ENCODE measurements at regions not wholly inside any gene's neighbourhood (a gene's known extent, or its start where the extent isn't known, plus 50 kb on each side); places are given as distances from the start of the nearest gene placed in this dataset.
"Not testable (repeated sequence)": the region's sequence is repeated elsewhere in the genome, so short reads cannot be mapped to it uniquely, and the experiment has no call there.

DNA sequence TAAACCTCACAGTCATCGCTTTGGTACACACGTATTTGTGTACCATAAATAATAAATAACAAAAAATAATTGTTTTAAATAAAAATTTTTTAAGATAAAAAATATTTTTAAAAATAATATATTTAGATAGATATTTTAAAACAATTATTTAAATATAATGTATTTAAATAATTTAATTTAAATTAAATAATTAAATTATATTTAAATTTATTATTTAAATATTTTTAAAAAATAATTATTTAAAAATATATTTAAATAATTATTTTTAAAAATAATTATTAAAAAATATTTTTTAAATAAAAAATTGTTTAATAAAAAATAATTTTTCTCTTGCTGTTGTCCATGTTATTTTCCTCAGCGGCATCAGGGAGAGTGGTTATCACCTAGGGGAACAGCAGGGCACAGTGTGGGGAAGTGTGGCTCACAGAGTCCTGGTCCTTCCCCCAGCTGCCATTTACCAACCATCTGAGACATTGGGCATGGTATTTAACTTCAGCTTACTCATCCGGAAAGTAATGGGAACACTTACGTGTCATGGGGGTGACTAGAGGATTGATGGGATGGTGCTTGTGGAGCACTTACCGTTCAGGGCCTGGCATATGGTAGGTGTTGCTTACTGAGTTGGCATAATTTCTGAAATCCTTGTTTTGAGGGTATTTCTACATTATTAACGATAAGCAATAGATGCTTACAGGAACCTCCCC lies 92.9 kb upstream of the TSPAN2 start:
- DNase-seq (ENCODE audit: low spot score): no peak

DNA sequence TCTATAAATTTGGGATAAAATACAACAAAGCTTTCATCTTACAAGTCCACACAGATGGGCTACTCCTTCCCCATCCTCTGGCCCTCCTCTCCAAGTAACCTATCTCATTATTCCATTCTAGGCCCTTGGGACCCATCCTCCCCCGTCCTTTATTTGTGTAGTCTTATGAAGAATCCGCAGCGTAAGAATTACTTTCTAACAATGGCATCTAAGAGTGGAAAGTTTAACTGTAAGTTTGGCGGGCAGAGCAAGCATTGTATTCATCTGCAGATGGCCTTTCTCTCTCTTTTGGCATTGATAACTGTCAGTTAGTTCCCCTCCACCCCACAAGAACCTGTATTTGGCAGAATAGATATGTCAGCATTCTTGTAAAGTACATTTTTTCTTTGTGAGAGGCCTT lies 91.9 kb upstream of the TSPAN2 start:
- DNase-seq (ENCODE audit: low spot score): no peak

DNA sequence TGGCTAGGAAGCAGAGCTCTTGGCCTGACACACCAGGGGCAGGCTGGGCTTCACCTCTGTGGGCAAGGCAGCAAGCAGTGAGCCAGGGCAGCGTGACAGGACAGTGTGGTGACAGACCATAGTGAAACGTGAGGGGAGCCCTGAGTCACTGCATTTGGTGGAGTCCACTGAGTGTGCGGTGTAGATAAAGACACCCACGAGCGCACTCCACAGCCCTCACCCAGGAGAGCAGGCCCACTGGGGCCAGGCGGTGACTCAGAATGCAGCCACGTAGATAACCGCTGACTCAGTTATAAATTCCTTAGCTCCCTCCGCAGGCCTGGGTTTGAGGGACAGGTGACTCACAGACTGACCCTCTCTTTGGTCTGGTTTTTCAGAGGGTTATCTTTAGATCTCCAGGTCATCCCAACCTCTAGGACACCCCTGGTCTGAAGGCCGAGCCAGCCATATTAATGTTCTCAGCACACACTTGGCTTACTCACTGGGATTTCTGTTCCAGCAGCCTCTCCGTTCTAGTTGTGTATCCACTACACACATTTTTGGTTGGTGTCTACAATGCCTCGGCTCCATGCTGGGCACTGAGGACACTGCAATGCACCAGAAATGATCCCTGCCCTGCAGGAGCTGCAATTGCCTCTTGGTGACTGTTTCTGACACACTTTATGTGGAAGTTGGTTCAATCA lies 90.2 kb upstream of the TSPAN2 start:
- peak; percentile 88 for DNase-seq (ENCODE audit: low spot score)

DNA sequence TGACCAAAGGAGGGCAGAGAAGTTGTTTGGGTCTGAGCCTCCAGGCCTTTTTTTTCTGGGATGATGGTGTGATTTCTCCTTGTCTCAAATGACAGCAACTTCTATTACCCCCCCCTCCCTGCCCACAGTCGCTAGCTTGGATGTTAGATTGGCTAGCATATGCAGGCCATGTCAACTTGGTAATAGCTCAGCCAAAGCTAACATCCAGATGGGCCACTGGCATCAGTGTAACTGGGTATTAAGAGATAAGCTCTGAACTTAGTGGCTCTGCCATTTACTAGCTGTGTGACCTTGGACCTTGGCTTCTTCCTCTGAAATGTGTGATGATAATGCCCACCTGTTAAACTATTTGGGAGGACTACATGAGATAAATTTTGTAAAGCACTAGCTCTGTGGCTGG lies 86.9 kb upstream of the TSPAN2 start:
- no peak for DNase-seq (ENCODE audit: low spot score)

DNA sequence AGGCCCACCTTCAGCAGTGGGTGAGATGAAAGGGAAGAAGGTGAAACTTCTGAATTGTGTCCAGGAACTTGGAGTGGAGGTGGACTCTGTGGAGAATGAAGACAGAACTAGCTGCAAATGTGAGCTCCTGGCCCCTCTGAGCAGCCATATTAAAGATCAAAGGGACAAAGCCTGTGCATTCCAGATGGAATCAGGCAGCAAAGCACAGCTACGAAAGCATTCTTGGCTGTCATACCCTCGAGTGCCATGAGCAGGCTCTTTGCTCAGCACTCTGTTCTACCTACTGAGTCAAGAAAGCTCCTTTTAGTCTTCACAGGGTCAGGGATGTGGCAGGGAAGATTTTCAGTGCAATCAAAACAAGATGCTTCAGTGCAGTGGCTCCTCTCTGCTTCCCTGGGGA lies 86.3 kb upstream of the TSPAN2 start:
- DNase-seq (ENCODE audit: low spot score): no peak

DNA sequence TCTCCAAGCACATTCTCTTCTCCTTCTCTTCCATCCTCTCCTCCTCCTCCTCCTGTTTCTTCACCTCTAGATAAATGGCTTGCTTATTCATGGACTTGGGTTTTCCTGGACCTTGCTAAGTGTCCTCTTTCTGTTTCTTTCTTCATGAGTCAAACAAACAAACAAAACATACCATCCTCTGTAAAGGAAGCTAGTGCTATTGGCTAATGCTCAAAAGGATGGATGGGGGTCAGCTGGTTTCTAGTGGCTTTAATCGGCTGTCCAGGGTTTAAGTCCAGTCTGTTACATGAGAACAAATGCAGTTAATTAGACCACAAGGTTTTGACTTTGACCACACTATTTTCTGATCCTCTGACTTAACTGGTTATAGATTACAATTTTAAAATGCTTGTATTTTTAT lies 83.8 kb upstream of the TSPAN2 start:
- DNase-seq (ENCODE audit: low spot score): no peak

DNA sequence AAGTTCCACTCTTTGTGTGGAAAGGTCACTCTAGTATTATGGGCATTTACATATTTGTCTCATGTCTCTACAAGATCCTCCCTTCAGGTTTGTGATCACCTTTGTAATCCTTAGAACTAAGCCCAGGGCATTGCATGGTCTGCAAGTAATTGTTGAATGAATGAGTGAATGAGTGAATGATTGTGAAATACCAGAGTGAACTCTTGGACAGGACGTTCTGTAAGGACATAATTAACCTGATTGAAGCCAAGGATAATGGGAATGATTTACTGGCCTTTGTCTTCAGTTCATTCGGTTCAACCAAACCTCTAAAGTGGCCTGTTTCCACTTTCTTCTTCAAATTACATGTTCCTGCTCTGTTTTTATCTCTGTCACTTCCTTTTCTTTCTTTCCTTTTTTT lies 83.0 kb upstream of the TSPAN2 start:
- DNase-seq (ENCODE audit: low spot score): no peak

DNA sequence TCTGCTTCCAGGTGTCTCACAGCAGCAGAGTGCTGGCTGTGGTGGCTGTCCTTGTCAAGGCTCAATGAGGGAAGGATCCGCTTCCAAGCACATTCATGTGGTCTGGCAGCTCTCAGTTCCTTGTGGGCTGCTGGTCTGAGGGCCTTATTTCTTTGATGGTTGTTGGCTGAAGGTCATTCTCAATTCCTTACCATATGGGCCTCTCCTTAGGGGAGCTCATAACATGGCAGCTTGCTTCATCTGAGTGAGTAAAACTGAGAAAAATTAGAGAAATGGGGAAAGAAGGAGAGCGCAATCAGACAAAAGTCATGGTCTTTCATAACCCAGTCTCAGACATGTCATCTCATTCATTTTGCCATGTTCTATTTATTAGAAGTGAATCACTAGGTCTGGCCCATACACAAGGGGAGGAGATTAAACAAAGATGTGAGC lies 81.7 kb upstream of the TSPAN2 start:
- peak; percentile 46 for DNase-seq (ENCODE audit: low spot score)

DNA sequence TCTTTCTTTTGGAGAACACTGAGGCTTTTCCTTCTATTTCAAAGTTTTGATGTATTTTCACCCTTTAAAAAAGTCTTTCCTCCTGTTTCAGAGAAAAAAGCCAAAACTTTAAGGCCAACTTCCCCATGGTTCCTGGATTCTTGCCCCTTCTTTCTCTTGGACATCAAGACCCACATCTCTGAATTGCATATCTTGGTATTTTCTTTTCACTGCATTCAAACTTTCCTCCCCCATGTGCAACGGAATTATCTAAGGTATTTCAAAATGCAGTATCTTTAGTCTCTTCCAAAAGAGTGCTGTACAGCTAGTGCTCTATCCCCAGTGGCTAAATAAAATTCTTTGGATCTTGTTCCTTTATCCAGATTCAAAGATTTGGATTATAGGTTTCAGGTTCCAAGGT lies 81.1 kb upstream of the TSPAN2 start:
- no peak for DNase-seq (ENCODE audit: low spot score)

DNA sequence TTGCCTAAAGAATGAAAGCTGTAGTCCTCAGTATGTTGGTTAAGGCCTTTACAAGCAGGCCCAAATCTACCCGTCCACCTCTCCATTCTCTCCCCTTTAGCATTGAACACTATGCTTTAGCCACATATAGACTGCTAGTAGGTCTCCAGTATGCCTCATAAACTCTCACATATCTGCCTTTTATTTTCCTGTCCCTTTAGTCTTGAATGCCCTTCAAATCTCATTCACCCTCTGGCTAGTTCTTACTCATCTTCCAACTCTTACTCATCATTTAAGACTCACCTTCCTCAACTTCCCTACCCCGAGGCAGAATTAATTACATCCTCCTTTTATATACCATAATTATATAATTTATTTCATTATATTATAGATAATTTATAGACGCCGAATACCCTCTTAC lies 78.7 kb upstream of the TSPAN2 start:
- no peak for DNase-seq (ENCODE audit: low spot score)

DNA sequence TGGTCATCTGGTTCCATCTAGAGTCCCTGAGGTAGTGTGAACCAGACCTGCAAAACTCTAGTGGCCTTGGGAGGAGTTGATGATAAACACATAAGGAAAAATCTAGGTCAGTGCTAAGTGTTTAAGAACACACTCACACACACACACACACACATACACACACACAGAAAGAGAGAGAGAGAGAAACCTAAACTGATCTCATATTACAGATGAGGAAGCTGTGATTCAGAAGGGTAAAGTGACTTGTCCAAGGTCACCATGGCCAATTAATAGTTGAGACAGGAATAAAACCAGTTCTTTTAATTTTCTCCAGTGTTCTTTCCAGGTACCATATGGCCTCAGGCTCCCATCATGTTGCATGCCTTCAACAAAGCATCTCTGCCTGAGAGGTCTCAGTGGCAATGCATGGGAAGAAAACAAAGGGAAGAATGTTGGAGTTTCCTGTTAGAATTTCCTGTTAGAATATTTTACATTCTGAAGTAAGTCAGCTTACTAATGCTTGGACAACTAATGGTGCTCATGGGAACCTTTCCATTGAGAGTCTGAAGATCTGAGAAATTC lies 77.3 kb upstream of the TSPAN2 start:
- no peak for DNase-seq (ENCODE audit: low spot score)

DNA sequence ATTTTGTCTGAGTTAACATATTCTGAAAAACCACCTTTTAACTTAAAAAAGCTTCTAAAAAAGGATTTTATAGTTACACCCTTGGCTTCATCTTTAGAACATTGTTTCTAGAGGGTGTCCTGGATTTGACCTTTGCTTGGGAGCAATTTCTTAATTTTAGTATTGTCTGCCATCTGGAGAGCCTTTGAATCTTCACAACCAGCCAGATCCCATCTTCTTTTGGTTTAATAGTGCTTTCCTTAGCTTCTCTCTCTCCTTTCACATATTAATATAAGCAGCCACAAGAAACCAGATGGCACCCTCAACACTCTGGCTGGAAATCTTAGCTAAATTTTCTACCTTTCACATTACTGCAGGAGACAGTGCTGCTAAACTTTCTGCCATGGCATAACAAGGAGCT lies 76.5 kb upstream of the TSPAN2 start:
- no peak for DNase-seq (ENCODE audit: low spot score)

DNA sequence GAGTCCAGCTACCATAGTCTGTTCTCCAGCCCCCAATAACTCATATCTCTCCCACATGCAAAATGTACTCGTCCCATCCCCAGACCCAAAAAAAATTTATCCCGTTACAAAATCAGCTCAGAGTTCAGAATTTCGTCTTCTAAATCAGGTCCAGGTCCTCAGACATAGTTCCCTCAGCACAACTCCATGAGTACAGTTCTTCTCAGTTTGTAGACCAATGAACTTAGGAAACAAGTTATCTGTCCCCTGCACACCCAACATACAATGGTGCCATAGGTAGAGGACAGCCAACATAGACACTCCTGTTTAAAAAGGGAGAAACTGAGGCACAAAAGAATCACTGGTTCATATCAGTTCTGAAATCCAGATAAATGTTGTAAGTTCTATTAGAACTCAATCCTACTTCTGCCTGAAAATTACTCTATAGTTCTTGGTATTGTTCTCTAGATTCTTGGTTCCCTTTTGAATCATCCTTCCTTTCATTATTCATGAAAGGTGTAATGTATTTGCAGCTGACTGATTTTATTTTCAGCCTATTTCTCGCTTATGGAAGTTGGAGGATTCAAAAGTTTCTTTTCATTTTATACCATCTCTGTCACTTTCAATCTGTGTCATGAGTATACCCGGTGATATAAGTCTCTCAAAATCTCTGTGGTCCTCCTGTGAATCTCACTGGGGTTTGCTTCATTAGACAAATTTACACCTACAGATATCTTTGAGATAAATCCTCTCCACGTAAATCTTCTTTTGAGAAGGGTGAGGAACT lies 75.8 kb upstream of the TSPAN2 start:
- no peak for DNase-seq (ENCODE audit: low spot score)

DNA sequence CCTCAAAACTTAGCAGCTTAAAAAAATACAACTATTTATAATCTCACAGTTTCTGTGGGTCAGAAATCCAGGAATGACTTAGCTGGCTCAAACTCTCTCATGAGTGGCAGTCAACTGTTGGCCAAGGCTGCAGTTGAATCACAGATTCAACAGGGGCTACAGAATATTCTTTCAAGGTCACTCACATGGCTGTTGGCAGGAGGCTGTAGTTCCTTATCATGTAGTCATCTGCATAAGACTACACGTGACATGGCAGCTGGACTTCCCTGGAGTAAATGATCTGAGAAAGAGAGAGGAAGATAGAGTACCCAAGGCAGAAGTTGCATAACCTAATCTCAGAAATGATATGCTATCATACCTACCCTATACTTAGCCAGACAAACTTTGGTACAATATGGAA lies 75.2 kb upstream of the TSPAN2 start:
- DNase-seq (ENCODE audit: low spot score): no peak

DNA sequence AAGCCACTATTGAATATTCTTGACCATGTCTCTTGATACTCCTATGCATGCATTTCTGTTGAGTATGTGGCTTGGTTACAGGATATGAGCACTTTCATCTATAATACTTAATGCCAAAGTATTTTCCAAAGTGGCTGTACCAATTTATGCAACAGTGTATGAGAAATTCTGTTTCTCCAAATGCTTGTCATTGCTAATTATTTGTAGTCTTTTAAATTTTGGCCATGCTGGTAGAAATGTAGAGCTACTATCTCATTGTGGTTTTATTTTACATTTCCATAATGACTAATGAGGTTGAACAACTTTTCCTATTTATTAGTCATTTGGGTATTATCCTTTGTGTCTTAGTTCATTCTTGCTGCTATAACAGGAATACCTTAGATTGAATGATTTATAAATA lies 71.4 kb upstream of the TSPAN2 start:
- no peak for DNase-seq (ENCODE audit: low spot score)

DNA sequence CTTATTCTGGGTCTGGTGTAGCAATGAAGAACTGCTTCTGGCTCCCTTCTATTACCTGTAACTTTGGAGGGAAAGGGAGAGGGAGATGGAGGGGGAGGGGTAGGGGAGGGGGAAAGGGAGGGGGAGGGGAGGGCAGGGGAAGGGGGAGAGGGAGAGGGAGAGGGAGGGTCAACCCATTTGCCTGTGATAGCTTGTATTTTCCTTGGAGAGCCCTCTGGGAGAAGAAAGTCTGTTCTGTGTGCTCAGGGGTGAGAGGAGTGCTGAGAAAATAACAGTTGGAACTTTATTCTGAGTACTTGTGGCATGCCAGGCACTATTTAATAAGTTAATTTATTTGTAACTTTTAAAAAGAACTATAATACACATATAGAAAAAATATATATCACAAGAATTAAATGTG lies 70.7 kb upstream of the TSPAN2 start:
- no peak for DNase-seq (ENCODE audit: low spot score)

DNA sequence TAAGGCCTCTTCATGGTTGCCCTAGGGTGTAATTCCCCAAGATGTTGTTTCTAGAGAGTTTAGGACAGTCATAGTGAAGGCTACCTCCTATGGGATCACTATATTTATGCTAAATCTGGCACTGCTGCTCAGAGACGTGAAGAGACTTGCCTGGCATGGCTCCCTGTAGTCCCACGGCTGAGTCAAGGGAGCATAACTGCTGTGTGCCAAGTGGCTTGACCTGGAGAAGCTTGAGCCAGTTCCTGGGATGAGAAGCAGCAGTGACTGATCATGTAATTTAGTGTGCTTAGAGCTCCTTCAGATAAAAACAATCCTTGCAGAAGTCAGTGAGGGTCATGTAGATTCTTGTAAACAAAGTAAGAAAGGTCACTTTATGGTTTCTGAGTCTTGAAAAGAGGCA lies 68.9 kb upstream of the TSPAN2 start:
- peak; percentile 49 for DNase-seq (ENCODE audit: low spot score)

DNA sequence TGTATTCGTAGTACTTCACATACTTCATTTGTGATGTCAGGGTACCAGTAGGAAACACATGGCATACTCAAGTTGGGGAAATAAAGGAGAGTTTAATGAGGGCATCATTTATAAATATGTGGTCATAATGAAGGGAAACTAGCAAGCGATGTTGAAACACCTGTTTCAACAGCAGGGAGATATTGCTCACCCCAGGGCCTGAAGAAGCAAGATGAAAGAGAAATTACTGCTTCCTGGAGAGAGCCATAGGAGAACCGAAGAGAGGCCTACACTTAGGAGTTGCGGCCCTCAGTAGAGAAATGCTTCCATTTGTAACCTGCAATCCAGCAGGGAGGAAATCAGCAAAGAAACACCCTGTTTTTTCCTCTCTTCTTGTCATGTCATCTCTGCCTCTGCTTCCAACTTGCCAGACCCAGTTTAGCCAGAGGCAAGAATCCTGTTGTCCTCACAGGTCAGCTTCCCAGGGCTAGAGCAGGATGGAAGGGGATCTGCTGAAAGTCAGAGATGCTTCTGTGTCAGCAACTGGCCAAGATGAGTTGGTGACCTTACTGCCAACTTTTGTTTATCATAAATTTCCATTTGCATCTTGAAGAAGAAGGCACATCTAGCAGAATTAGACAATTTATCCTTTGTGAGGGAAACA lies 67.6 kb upstream of the TSPAN2 start:
- DNase-seq (ENCODE audit: low spot score): no peak

DNA sequence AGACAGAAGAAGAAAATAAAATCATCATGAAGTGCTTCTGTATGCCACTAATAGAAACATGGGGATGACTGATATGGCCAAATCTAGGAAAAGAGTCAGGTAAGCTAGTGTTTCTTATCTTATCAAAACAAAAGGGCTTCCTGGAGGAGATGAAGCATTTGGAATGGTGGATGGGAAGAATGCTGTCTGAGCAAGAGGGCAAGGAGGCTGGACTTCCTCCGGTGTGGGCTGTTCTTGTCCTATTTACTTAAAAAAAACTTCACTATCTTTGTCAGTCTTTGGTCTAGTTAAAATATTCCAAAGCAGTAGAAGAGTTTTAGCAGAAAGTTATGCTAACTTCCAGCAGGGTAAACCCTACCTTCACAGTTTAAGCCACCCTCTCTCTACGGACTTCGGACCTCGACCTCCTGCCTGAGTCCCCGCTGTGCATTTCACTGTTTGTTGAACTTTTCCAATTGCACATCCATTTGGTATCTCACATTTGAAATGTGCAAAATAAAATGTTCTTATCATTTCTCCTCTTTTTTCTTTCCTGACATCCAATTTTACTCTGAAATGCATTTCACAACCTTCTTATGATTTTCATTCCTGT lies 64.8 kb upstream of the TSPAN2 start:
- no peak for DNase-seq (ENCODE audit: low spot score)

DNA sequence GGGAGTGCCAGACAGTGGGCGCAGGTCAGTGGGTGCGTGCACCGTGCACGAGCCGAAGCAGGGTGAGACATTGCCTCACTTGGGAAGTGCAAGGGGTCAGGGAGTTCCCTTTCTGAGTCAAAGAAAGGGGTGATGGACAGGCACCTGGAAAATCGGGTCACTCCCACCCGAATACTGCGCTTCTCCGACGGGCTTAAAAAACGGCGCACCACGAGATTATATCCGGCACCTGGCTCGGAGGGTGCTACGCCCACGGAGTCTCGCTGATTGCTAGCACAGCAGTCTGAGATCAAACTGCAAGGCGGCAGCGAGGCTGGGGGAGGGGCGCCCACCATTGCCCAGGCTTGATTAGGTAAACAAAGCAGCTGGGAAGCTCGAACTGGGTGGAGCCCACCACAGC lies 58.6 kb upstream of the TSPAN2 start:
- DNase-seq (ENCODE audit: low spot score): not testable (repeated sequence)

DNA sequence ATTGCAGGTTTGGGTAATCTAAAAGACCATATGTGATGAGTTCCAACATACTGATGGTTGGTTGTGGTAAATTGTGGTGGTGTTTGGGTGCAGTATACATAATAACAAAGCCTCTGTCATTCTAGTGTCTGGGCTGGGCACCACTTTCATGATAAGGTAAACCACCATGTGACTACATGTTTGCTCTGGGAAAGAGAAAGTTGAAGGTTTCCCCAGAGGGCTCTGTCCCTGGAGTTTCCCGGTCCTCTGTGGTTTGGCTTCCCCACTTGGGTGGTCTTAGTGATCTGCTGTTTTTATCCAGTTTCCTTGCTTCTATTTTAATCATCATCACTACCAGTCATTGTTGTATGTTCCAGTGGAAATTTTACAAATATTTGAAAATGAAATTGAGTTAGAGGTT lies 55.9 kb upstream of the TSPAN2 start:
- DNase-seq (ENCODE audit: low spot score): no peak

DNA sequence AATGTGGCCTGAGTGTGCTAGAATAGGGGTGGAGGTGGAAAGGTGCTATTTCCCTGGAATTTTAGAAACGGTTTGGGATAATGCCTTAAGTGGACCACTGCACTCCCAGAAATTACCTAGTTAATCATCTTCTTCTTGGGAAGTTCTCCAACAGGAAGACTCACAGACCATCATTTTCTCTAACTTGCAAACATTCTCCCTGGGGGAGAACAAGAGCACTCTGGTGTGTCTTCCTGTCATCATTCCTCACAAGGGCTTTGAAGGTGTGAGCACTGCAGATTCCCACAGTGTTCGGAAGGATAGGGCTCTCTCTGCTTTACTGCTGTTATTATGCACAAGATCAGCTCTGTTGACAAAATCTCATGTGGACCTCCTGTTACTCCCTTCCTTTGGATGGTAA lies 54.9 kb upstream of the TSPAN2 start:
- no peak for DNase-seq (ENCODE audit: low spot score)
